HG02571 (cell line): ENCODE measurements at regions not wholly inside any gene's neighbourhood (a gene's known extent, or its start where the extent isn't known, plus 50 kb on each side); places are given as distances from the start of the nearest gene placed in this dataset.

Experiments
- ATAC-seq: cut with Tn5 transposase; IDR thresholded peaks from one replicate; pipeline ENCODE4 v1.9.1; 2021; ENCODE audit warnings: mild to moderate bottlenecking, moderate library complexity; ENCODE audit not compliant: unreplicated experiment

GRCh38 chr4:59973492-59973891 lies 1226.6 kb upstream of the ADGRL3 start:
- no peak for ATAC-seq

GRCh38 chr4:59979061-59979460 lies 1221.1 kb upstream of the ADGRL3 start:
- ATAC-seq: no peak

- ATAC-seq: no peak
These were observed 1216.3 kb upstream of the ADGRL3 start for GRCh38 chr4:59983852-59984251.

- no peak for ATAC-seq
These were observed 1212.8 kb upstream of the ADGRL3 start for GRCh38 chr4:59987289-59987688.

- ATAC-seq: no peak
These were observed 1206.0 kb upstream of the ADGRL3 start for GRCh38 chr4:59994118-59994517.

DNA sequence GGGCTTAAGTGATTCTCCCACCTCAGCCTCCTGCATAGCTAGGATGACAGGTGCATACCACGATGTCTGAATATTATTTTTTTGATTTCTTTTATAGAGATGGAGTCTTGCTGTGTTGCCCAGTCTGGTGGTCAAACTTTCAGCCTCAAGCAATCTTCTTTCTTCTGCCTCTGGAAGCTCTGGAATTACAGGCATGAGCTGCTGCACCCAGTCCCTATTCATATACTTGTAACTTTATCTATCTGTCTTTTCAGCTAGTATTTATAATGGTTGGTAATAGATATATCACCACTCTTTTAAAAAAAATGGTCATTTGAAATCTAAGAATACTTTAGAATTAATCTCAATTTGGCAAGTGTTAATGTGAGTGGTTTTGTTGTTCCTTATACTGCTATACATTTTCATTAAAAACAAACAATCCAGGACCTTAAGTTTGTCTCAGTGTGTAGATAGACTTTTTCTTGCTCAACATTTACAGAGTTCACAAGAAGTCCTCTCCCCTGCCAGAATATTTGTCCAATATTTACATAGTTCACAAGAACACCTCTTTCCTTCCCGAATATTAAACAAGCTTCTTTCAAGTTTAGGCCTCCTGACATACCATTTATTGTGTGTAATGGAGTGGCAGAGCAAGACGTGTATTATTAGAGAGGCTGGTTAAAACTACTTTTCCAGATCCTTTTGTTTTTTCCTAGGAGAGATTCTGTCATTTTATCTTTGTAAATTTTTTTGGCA lies 1197.4 kb upstream of the ADGRL3 start:
- no peak for ATAC-seq

- no peak for ATAC-seq
These were observed 1186.5 kb upstream of the ADGRL3 start for GRCh38 chr4:60013464-60014184.

DNA sequence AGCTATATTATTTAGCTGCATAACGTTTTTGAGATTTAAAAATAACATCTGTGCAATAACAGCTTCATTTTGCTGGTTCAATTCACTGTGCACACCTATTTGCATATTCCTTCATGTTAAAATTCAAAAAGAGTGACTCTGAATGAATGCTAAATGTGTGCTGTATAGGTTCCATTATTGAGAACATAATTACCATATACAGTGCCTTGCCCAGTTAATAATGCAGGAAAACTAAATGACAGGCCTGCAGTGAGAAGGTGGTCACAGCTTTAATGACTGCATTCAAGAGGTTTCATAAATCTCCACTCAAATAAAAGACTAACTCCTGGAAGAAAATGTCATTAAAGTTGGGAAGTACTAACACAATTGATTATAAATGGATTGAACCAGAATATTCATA lies 1183.2 kb upstream of the ADGRL3 start:
- ATAC-seq: no peak

DNA sequence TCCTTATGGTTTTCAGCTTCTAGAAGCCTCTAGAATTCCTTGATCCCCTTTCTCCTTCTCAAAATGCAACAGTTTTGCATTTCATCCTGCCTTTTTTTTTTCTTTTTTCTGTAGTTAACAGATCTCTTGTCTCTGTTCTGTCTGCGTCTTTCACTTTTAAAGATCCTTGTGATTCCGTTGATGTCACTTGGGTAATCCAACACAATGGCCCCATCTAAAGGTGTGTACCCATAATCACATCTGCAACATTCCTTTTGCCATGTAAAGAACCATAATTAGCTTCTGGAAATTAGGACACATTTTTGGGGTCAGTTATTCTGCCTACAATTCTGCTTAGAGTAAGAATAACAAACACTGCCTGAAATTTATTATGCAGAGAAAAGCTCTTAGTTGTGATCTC lies 1180.9 kb upstream of the ADGRL3 start:
- no peak for ATAC-seq

GRCh38 chr4:60019946-60020345 lies 1180.2 kb upstream of the ADGRL3 start:
- no peak for ATAC-seq

- ATAC-seq: no peak
These were observed 1179.7 kb upstream of the ADGRL3 start for GRCh38 chr4:60020389-60020788.

DNA sequence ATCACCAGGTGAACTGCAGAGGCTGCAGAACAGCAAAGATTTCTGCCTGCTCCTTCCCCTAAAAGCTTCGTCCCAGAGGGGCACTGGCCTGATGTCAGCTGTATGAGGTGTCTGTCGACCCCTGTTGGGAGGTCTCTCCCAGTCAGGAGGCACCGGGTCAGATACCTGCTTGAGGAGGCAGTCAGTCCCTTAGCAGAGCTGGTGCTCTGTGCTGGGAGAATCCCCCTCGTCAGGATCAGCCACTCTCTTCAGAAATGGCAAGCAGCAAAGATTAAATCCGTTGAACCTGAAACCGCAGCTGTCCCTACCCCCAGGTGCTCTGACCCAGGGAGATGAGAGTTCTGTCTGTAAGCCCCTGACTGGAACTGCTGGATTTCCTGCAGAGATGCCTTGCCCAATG lies 1166.3 kb upstream of the ADGRL3 start:
- no peak for ATAC-seq

GRCh38 chr4:60034361-60034760 lies 1165.8 kb upstream of the ADGRL3 start:
- ATAC-seq: no peak

DNA sequence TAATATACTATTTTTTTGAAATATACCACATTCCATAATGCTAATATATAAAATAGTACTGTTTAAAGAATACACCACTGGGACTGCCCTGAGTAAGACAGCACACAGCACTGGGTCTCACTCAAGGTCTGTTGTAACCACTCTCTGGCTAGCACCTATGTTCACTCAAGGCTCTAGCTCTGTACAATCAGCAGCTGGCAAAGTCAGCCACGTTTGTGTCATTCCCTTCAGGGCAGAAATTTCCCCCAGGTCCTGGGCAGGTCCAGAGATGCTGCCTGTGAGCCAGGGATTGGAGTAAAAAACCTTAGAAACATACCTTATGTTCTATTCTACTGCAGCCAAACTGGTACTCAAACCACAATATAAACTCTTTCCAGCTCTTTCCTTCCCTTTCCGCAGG lies 1160.2 kb upstream of the ADGRL3 start:
- no peak for ATAC-seq

GRCh38 chr4:60042231-60042652 lies 1157.9 kb upstream of the ADGRL3 start:
- ATAC-seq: no peak

DNA sequence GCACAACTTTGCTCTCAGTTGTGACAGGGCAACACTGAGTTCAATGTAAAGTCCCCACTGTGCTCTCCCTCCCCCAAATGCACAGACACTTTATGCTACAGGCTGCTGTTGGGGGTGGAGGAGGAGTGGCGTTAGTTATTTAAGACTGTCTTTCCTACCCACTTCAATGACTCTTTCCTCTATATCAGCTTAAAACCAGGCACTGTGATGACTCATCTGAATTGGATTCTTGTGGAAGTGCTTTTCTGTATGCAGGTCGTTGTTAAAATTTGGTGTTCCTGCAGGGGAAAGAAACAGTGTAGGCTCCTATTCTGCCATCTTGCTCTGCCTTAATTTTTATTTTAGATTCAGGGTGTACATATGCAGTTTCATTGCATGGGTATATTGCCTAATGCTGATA lies 1157.2 kb upstream of the ADGRL3 start:
- no peak for ATAC-seq

- ATAC-seq: no peak
These were observed 1121.1 kb upstream of the ADGRL3 start for GRCh38 chr4:60078984-60079383.

- ATAC-seq: no peak
These were observed 1118.3 kb upstream of the ADGRL3 start for GRCh38 chr4:60081839-60082238.

DNA sequence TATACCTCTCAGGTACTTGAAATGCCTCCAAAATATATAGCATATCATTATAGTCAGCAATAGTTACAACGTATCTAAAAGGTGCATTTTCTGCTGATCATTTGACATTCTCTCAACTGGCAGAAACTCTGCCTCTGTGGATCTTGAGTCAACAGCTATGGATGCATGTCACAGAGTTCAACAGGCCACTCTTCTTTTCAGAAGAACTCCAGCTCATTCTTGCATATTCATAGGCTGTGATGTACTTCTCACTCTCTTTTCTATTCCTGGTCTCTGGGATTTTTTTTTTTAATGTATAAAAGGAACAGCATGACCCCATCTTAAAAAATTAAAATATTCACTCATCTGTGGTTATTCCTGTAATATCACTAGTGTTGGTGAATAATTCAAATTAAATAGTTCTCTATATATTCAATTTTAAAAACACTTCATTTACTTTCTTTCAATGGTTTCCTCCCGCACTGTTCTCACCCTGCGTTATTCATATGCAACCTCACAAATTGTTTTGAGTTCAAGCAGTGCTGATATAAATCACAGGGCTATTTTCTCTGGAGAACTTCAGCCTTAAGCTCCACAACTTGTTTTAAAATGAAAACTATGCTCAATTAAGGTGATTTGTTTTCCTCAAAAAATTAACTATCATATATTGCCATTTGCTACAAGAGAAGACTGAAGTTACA lies 1111.2 kb upstream of the ADGRL3 start:
- ATAC-seq: no peak

DNA sequence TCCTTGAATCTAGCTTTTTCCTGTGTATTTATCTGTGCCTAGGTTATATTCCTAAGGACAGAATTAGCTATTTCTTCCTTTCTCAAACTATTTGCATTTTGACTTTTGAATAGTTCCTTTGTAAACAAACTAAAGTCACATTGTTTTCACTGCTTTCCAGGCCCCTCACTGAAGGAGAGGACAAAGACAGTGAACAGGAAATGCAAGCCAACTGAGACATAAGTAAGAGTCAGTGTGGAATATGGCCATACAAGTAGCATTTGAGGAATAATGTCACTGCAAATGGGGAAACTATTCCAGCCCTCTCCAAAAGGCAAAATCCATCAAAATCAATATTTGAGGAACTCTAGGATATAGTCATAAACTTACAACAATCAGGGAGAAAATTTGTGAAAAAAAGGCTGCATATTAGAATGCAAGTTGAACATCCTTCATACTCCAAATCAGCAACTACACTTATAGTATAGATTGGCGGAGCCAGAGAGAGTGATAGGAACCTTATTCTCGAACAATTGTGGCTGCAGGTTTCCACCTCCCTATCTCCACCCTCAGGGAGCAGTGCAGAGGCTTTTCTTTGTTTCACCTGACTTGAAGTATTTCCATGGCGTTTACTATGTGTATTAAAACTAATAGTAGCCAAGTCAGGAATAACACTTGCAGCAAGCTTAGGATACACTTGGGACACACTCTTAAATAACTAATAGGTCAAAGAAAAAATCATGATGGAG lies 1110.4 kb upstream of the ADGRL3 start:
- ATAC-seq: no peak

GRCh38 chr4:60096676-60097075 lies 1103.5 kb upstream of the ADGRL3 start:
- ATAC-seq: no peak
